ENCODE measurements at regions not wholly inside any gene's neighbourhood (a gene's known extent, or its start where the extent isn't known, plus 50 kb on each side); places are given as distances from the start of the nearest gene placed in this dataset.

DNA sequence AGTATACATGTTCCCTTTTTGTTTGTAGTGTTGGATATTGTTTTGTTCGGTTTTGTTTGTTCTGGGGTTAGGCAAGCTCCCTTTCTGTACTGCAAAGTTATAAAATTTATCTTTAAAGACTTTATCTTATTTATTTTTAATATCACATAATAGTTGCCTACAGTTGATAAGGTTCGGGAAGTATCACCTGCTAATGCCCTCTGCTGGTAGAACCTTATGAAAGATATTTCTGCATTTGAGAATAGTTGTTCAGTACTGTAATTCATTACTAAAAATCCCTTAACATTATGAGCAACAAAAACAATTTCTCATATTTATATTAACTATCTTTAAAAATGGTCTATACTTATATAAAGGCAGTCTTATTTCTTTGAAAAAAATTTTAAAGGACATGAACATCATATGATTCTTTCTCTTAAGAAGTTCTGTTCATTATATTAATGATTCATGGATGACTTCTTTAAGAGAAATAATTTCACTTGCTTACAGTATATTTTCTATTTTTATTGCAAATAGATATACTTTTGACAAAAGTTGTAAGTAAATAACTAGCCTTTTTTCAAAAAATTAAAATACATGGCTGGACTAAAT lies 1126.8 kb downstream of the SI start (continued):
- TF ChIP-seq MED1 (CRISPR knock-in tag; IDR thresholded peaks at IDR 0.05; ENCODE audit: borderline replicate concordance): no peak

GRCh38 chr3:163946785-163947184 lies 1131.5 kb downstream of the SI start:
- WGBS (ENCODE audit: insufficient coverage, low coverage, missing lambda C conversion rate): 5% methylated on average over 4 of the region's 4 CpGs
- DNase-seq (ENCODE audit: extremely low read depth in 1 of 4, low spot score in 3 of 4): no peak
- no peaks in the 10 kb centered on the region for H3K79me2 ChIP-seq (ENCODE audit: control insufficient read depth, insufficient read depth, low read length)
- no TSS peak for BruUV-seq (replicated peaks)
- H2AFZ ChIP-seq (ENCODE audit: low read depth, low read length): no peak overlapping the region
- H4K20me1 ChIP-seq (replicated peaks; ENCODE audit: control insufficient read depth, insufficient read depth, low read length): no peaks in the 10 kb centered on the region
- in situ Hi-C loops (cut with MboI) (no loop called here), intact Hi-C loops (cut with micrococcal nuclease) (no loop called here)
- H3K4me2 ChIP-seq (ENCODE audit: insufficient read depth, low read length): no peak overlapping the region
- H3K4me3 ChIP-seq: no peak overlapping the region
- ChIA-PET POLR2A (no interaction called here), CTCF (ENCODE audit: low intra/inter-chr PET ratio) (no interaction called here)
- no peak for ATAC-seq
- H3K9me3 ChIP-seq (replicated peaks; ENCODE audit: control insufficient read depth, insufficient read depth, low read depth, low read length): no peaks in the 10 kb centered on the region
- no peaks in the 10 kb centered on the region for H3K27me3 ChIP-seq (ENCODE audit: control insufficient read depth in 2 of 2, insufficient read depth in 2 of 2, low read length in 2 of 2)
- no peak overlapping the region for H3K9ac ChIP-seq (ENCODE audit: insufficient read depth in 1 of 2, low read depth in 2 of 2, low read length in 2 of 2)
- no peaks in the 10 kb centered on the region for H3K4me1 ChIP-seq (replicated peaks in 1 of 2; ENCODE audit: control insufficient read depth in 2 of 2, insufficient read depth in 2 of 2, low read length in 2 of 2)
- H3K9me1 ChIP-seq (ENCODE audit: control insufficient read depth, insufficient read depth, low read length): no peaks in the 10 kb centered on the region
- H3K27ac ChIP-seq (ENCODE audit: extremely low read depth, low read depth, low read length): no peak overlapping the region
- no peaks in the 10 kb centered on the region for H3K36me3 ChIP-seq (ENCODE audit: control insufficient read depth, insufficient read depth, low read length)
- FAIRE-seq: no peak
- TF ChIP-seq, protein P1, sequence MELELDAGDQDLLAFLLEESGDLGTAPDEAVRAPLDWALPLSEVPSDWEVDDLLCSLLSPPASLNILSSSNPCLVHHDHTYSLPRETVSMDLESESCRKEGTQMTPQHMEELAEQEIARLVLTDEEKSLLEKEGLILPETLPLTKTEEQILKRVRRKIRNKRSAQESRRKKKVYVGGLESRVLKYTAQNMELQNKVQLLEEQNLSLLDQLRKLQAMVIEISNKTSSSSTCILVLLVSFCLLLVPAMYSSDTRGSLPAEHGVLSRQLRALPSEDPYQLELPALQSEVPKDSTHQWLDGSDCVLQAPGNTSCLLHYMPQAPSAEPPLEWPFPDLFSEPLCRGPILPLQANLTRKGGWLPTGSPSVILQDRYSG (tag; conservative IDR thresholded peaks at IDR 0.05; ENCODE audit: low read depth): no peak
- TF ChIP-seq ZFP1 (CRISPR knock-in tag; IDR thresholded peaks at IDR 0.05): no peak

DNA sequence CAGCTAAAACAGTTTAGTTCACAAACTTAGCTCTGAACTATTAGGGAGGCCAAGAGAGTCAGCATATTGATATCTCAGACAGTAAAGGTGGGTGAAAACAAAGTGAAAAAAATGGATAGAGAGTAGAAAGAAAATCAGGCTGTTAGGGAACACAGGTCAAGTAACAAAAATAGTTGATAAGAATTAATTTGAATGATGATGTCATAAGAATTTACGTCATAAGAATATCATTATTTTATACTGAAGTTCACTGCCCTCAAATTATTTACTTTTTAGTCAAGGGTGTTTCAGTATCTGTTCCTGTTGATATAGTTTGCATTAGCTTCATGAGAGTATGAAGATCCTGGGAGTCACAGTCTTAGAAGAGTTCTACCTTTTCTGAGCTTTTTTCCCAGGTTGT lies 1134.6 kb downstream of the SI start:
- no peak for DNase-seq (ENCODE audit: extremely low read depth in 1 of 4, low spot score in 3 of 4)
- Histone ChIP-seq H3K27me3 (ENCODE audit: control insufficient read depth in 2 of 2, insufficient read depth in 2 of 2, low read length in 2 of 2) (no peaks in the 10 kb centered on the region), H3K9ac (ENCODE audit: insufficient read depth in 1 of 2, low read depth in 2 of 2, low read length in 2 of 2) (no peak overlapping the region), H3K79me2 (ENCODE audit: control insufficient read depth, insufficient read depth, low read length) (no peaks in the 10 kb centered on the region), H3K4me2 (ENCODE audit: insufficient read depth, low read length) (no peak overlapping the region), H3K4me1 (replicated peaks in 1 of 2; ENCODE audit: control insufficient read depth in 2 of 2, insufficient read depth in 2 of 2, low read length in 2 of 2) (no peaks in the 10 kb centered on the region), H4K20me1 (replicated peaks; ENCODE audit: control insufficient read depth, insufficient read depth, low read length) (no peaks in the 10 kb centered on the region), H3K36me3 (ENCODE audit: control insufficient read depth, insufficient read depth, low read length) (no peaks in the 10 kb centered on the region), H3K9me3 (replicated peaks; ENCODE audit: control insufficient read depth, insufficient read depth, low read depth, low read length) (no peaks in the 10 kb centered on the region), H3K27ac (ENCODE audit: extremely low read depth, low read depth, low read length) (no peak overlapping the region), H3K4me3 (no peak overlapping the region), H3K9me1 (ENCODE audit: control insufficient read depth, insufficient read depth, low read length) (no peaks in the 10 kb centered on the region), H2AFZ (ENCODE audit: low read depth, low read length) (no peak overlapping the region)
- ChIA-PET CTCF (ENCODE audit: low intra/inter-chr PET ratio) (no interaction called here), POLR2A (no interaction called here)
- 0% methylated on average over 1 of the region's 1 CpG for WGBS (ENCODE audit: insufficient coverage, low coverage, missing lambda C conversion rate)
- intact Hi-C loops (cut with micrococcal nuclease): no loop called here
- no peak for FAIRE-seq
- ATAC-seq: no peak
- TF ChIP-seq ZNF134 (CRISPR knock-in tag; conservative IDR thresholded peaks at IDR 0.05): no peak
- no peak for TF ChIP-seq ZNF507 (tag; conservative IDR thresholded peaks at IDR 0.05)
- TF ChIP-seq CBX8 (IDR thresholded peaks at IDR 0.05; ENCODE audit: borderline replicate concordance, extremely low read depth, low read depth, low read length, poor library complexity, severe bottlenecking): no peak
- TF ChIP-seq ZNF830 (CRISPR knock-in tag; IDR thresholded peaks at IDR 0.05): no peak
- TF ChIP-seq ZNF444 (CRISPR knock-in tag; IDR thresholded peaks at IDR 0.05): no peak
- no peak for TF ChIP-seq THAP7 (CRISPR knock-in tag; IDR thresholded peaks at IDR 0.05)
- in situ Hi-C loops (cut with MboI): no loop called here
- BruUV-seq (replicated peaks): no TSS peak
